Osteocyte (in vitro differentiated cells): ENCODE measurements at regions not wholly inside any gene's neighbourhood (a gene's known extent, or its start where the extent isn't known, plus 50 kb on each side); places are given as distances from the start of the nearest gene placed in this dataset.

Source experiments
- DNase-seq: peaks from one replicate; pipeline ENCODE4 v3.0.0; 2021; ENCODE audit warnings: mixed read lengths; ENCODE audit not compliant: unreplicated experiment; ENCODE audit errors: extremely low spot score
- H3K27ac Mint-ChIP-seq: one replicate; pipeline ENCODE4 v1.8.0; 2021; ENCODE audit warnings: mild to moderate bottlenecking, mixed read lengths; ENCODE audit not compliant: unreplicated experiment
- H3K27me3 Mint-ChIP-seq: one replicate; pipeline ENCODE4 v1.8.0; 2021; ENCODE audit warnings: mixed read lengths; ENCODE audit not compliant: unreplicated experiment
- H3K36me3 Mint-ChIP-seq: one replicate; pipeline ENCODE4 v1.8.0; 2021; ENCODE audit warnings: mixed read lengths; ENCODE audit not compliant: unreplicated experiment
- H3K4me1 Mint-ChIP-seq: one replicate; pipeline ENCODE4 v1.8.0; 2021; ENCODE audit warnings: mixed read lengths; ENCODE audit not compliant: unreplicated experiment
- H3K4me3 Mint-ChIP-seq: one replicate; pipeline ENCODE4 v1.8.0; 2021; ENCODE audit warnings: mild to moderate bottlenecking, moderate library complexity, mixed read lengths; ENCODE audit not compliant: unreplicated experiment
- H3K9me3 Mint-ChIP-seq: one replicate; pipeline ENCODE4 v1.8.0; 2021; ENCODE audit warnings: mixed read lengths; ENCODE audit not compliant: unreplicated experiment
- CTCF ChIP-seq: fragments of 200-600 bp; sonication (generic); IDR thresholded peaks from 2 replicates; pipeline ENCODE4 v1.5.0; 2021; ENCODE audit warnings: antibody characterized with exemption, mild to moderate bottlenecking, moderate library complexity

GRCh38 chr1:194342484-194343262 lies 1156.3 kb upstream of the B3GALT2 start:
- Mint-ChIP-seq H3K9me3 (peaks cover 3% of the 10 kb centered on the region), H3K27me3 (no peaks in the 10 kb centered on the region), H3K4me1 (peaks cover 10% of the 10 kb centered on the region), H3K36me3 (no peaks in the 10 kb centered on the region), H3K4me3 (no peak overlapping the region), H3K27ac (no peak overlapping the region)
- TF ChIP-seq CTCF: no peak
- no peak for DNase-seq

GRCh38 chr1:194341587-194341986 lies 1155.2 kb upstream of the B3GALT2 start:
- Mint-ChIP-seq H3K4me1 (peaks cover 10% of the 10 kb centered on the region), H3K4me3 (no peak overlapping the region), H3K27me3 (no peaks in the 10 kb centered on the region), H3K36me3 (no peaks in the 10 kb centered on the region), H3K9me3 (no peaks in the 10 kb centered on the region), H3K27ac (no peak overlapping the region)
- no peak for TF ChIP-seq CTCF
- DNase-seq: no peak

- H3K36me3 Mint-ChIP-seq: no peaks in the 10 kb centered on the region
- H3K27ac Mint-ChIP-seq: no peak overlapping the region
Observed at GRCh38 chr1:194339471-194339870, 1153.1 kb upstream of the B3GALT2 start.

GRCh38 chr1:194338241-194338948 lies 1152.0 kb upstream of the B3GALT2 start:
- H3K27me3 Mint-ChIP-seq: no peaks in the 10 kb centered on the region

More at GRCh38 chr1:194339471-194339870, 1153.1 kb upstream of the B3GALT2 start:
- Mint-ChIP-seq H3K9me3 (no peaks in the 10 kb centered on the region), H3K4me3 (no peak overlapping the region), H3K4me1 (peaks cover 10% of the 10 kb centered on the region), H3K27me3 (no peaks in the 10 kb centered on the region)
- DNase-seq: no peak
- TF ChIP-seq CTCF: no peak

More at GRCh38 chr1:194338241-194338948, 1152.0 kb upstream of the B3GALT2 start:
- TF ChIP-seq CTCF: no peak
- DNase-seq: no peak
- Mint-ChIP-seq H3K27ac (no peak overlapping the region), H3K4me3 (no peak overlapping the region), H3K9me3 (no peaks in the 10 kb centered on the region), H3K36me3 (no peaks in the 10 kb centered on the region), H3K4me1 (peaks cover 10% of the 10 kb centered on the region)
